BE2C (cell line): ENCODE measurements at regions not wholly inside any gene's neighbourhood (a gene's known extent, or its start where the extent isn't known, plus 50 kb on each side); places are given as distances from the start of the nearest gene placed in this dataset.
"Not testable (repeated sequence)": the region's sequence is repeated elsewhere in the genome, so short reads cannot be mapped to it uniquely, and the experiment has no call there.

Experiments used
- DNase-seq: peaks from one replicate; pipeline ENCODE4 v3.0.0-alpha.2; 2020
- H3K27me3 ChIP-seq: fragments of 250-450 bp; sonication (Bioruptor Pico); 2 replicates; pipeline ENCODE4 v1.5.1; 2020; ENCODE audit warnings: mild to moderate bottlenecking
- H3K36me3 ChIP-seq: fragments of 250-450 bp; sonication (Bioruptor Pico); 2 replicates; pipeline ENCODE4 v1.5.1; 2020; ENCODE audit warnings: mild to moderate bottlenecking
- H3K4me1 ChIP-seq: fragments of 250-450 bp; sonication (Bioruptor Pico); 2 replicates; pipeline ENCODE4 v1.5.1; 2020
- H3K4me3 ChIP-seq: 2 replicates; pipeline ENCODE4 v1.5.1; 2011; ENCODE audit warnings: low read depth, low read length
- H3K9me3 ChIP-seq: fragments of 250-450 bp; sonication (Bioruptor Pico); 2 replicates; pipeline ENCODE4 v1.5.1; 2020
- CTCF ChIP-seq: IDR thresholded peaks from 2 replicates; pipeline ENCODE4 v1.5.1; 2012; ENCODE audit warnings: mild to moderate bottlenecking, low read depth, low read length

DNA sequence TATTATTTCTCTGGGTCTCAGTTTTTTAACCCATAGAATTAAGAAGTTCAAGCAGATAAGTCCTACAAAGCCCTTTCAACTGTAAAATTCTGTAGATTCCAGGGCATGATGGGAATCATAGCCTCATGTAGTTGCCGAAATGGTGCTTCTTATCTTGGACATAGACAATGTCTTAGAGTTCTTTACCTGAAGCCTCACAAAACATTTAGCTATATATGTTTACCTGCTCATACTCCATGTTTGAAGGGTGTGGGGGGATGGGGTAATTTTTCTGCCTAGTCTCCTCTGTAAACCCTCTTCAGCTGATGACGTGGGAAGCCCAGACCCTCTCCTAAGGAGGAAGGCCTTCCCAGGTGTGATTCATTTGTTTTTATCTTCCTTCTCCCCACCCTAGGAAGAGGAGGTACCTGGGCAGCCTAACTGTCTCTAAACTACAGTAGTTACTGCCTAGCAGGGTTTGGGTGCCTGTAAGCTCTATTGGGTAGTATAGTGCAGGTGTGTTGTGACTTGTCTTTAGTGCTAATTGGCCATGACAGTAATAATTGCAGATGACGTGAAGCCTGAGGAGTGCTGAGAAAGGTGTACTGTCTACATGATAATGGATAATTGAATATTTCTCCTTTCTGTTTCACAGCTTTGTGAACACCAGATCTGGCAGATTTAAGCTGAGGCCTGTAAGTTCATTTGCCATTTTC, 230.8 kb downstream of the TFAP2B start:
- H3K9me3 ChIP-seq = no peaks in the 10 kb centered on the region
- H3K27me3 ChIP-seq = no peaks in the 10 kb centered on the region
- TF ChIP-seq CTCF = no peak
- no peak overlapping the region for H3K4me3 ChIP-seq
- H3K4me1 ChIP-seq = no peaks in the 10 kb centered on the region; the same call in 1 of the 2 replicates
- no peak for DNase-seq
- H3K36me3 ChIP-seq = no peaks in the 10 kb centered on the region

- Histone ChIP-seq H3K4me3 (no peak overlapping the region), H3K27me3 (no peaks in the 10 kb centered on the region), H3K9me3 (no peaks in the 10 kb centered on the region), H3K36me3 (no peaks in the 10 kb centered on the region), H3K4me1 (no peaks in the 10 kb centered on the region; the same call in 1 of the 2 replicates)
- DNase-seq = no peak
- TF ChIP-seq CTCF = no peak
These were observed 231.6 kb downstream of the TFAP2B start for GRCh38 chr6:51049983-51050877.

GRCh38 chr6:51052716-51053115, 234.0 kb downstream of the TFAP2B start:
- H3K9me3 ChIP-seq, H3K36me3 ChIP-seq, DNase-seq, H3K4me3 ChIP-seq, H3K27me3 ChIP-seq, H3K4me1 ChIP-seq: not testable (repeated sequence)

GRCh38 chr6:51055316-51055715, 236.6 kb downstream of the TFAP2B start:
- not testable (repeated sequence) for H3K4me3 ChIP-seq, H3K36me3 ChIP-seq, H3K9me3 ChIP-seq, DNase-seq, H3K4me1 ChIP-seq, H3K27me3 ChIP-seq

DNA sequence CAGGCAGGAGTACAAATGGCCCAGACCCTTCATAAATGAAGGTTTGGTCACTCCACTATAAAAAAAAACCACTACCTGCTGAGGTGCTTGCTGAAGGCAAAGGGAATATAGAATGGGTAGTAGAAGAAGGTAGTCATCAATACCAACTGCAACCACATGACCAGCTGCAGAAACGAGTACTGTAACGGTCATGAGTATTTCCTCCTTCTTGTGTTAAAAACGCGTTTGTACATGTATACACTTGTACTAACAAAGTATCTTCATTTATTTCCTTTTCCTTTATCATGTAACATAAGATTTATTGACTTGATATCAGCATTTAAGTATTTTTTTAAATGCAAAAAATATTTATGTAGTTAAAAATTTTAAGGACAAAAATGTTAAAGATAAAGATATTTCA, 238.6 kb downstream of the TFAP2B start:
- H3K27me3 ChIP-seq = no peaks in the 10 kb centered on the region
- H3K36me3 ChIP-seq = no peaks in the 10 kb centered on the region
- TF ChIP-seq CTCF = no peak
- H3K4me1 ChIP-seq = no peaks in the 10 kb centered on the region; the same call in 1 of the 2 replicates
- no peaks in the 10 kb centered on the region for H3K9me3 ChIP-seq
- H3K4me3 ChIP-seq = no peak overlapping the region
- DNase-seq = no peak

DNA sequence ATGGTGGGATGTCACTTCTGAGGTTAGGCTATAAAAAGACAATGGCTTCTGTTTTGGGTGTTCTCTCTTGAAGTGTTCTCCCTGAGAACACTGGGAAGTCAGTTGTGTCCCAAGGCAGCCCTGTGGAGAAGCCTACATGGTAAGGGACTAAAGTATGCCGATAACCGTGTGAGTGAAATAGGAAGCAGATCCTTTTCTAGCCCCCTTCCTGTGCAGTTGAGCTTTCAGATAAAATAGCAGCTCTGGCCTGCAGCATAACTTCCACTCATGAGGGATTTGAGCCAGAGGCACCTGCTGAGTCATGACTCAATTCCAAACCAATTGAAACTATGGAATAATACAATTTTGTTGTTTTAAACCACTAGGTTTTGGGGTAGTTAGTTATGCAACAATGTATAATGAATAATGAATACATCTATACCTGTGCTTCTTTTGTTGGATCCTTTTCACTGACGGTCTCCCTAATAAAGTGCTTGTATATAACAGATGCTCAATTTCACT, 241.6 kb downstream of the TFAP2B start:
- H3K36me3 ChIP-seq = no peaks in the 10 kb centered on the region
- H3K4me3 ChIP-seq = no peak overlapping the region
- no peaks in the 10 kb centered on the region; the same call in 1 of the 2 replicates for H3K4me1 ChIP-seq
- H3K27me3 ChIP-seq = no peaks in the 10 kb centered on the region
- TF ChIP-seq CTCF = no peak
- no peak for DNase-seq
- H3K9me3 ChIP-seq = no peaks in the 10 kb centered on the region
